ENCODE measurements at regions not wholly inside any gene's neighbourhood (a gene's known extent, or its start where the extent isn't known, plus 50 kb on each side); places are given as distances from the start of the nearest gene placed in this dataset.
"Not testable (repeated sequence)": the region's sequence is repeated elsewhere in the genome, so short reads cannot be mapped to it uniquely, and the experiment has no call there.

GRCh38 chr7:115789901-115790300, 240.7 kb downstream of the TFEC start:
- DNase-seq (ENCODE audit: low read depth) = no peak

DNA sequence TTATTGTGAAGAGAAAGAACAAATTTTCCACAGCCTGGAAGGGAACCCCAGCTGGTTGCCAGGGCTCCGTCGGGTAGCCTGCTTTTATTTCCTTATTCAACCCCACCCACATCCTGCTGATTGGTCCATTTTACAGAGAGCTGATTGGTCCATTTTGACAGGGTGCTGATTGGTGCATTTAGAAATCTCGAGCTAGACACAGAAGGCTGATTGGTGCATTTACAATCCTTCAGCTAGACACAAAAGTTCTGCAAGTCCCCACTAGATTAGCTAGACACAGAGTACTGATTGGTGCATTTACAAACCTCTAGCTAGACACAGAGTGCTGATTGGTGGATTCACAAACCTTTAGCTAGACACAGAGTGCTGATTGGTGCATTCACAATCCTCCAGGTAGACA, 241.1 kb downstream of the TFEC start:
- not testable (repeated sequence) for DNase-seq (ENCODE audit: low read depth)

- no peak for DNase-seq (ENCODE audit: low read depth)
Observed at GRCh38 chr7:115782696-115783490, 247.7 kb downstream of the TFEC start.

DNA sequence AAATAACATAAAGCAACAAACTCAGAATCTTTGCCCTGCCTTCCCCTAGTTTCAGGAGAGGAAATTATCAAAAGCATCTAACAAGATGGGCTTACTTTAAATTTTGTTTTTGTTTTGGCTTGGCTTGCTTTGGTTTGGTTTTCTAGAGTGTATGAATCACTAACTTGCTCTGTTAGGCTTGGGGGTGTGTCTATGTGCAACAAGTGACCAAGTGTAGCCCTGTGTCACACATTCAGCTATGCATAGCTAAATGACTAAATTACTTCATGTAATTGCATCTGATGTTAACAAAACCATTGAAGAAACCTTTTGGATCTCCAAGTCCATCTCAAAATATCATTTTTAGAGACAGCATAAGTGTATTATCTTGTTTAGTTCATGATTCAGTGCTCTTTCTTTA, 251.0 kb downstream of the TFEC start:
- no peak for DNase-seq (ENCODE audit: low read depth)

- no peak for DNase-seq (ENCODE audit: low read depth)
Observed at GRCh38 chr7:115775981-115776380, 254.6 kb downstream of the TFEC start.

- no peak for DNase-seq (ENCODE audit: low read depth)
Observed at GRCh38 chr7:115763347-115763746, 267.2 kb downstream of the TFEC start.

DNA sequence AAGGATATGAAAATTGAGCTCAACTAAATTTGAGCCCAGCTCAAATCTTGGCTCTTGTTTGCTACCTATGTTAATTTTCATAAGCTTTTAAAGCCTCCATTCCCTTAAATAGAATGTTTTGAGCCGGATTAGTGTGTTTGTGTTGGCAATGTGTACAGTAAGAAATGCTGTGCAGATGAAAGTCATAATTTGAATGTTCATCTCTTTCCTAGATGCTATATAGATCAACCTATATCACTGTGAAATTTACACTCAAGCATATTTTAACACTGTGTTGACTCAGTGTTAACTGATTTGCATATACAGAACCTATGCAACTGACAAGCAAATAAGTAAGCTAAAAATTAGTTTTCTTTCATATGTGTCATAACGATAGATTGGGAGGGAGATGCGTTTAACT, 272.5 kb downstream of the TFEC start:
- DNase-seq (ENCODE audit: low read depth) = no peak

DNA sequence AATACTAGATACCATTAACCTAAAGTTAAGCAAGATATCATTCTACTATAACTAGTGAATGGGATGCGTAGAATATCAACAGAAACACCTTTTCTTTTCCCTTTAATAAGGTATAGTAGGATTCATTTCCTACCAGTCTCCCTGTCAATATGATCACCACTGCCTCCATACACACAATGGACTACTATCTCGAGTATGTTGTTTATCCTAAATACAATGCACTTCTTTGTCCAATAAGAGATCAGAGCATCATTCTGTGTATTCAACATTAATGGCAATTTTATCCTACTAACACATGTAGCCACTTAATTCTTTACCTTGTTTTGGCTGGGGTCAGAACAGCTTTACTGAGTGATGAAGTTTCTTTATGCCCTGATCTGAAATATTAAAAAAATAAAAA, 276.3 kb downstream of the TFEC start:
- DNase-seq (ENCODE audit: low read depth) = no peak

GRCh38 chr7:115749924-115750323, 280.6 kb downstream of the TFEC start:
- no peak for DNase-seq (ENCODE audit: low read depth)

DNA sequence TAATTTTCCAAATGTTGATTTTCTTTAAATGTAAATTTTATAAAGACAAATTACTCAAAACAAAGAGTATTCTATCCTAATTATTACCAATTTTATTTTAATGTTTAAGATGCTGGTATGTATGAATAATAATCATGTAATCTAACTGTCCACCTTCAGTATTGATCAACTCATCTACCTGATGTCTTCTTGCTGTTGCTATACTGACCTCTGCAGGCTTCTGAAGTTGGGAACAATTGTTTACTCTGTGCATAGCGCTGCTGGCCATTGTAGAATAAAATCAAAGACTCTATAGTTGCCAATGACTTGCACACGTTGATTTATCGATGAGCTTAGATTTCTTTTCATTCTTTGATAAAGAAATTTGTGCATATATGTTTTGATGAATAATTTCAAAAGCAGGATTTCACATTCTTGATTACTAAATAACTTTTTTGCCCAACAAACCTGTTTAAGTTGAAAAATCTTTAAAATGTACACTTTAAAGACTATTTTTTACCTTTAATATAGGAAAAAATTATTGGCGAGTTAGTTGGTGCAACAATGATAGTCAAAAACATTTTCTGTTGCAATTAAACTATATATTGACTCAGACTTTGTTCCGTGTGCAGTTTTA, 282.3 kb downstream of the TFEC start:
- no peak for DNase-seq (ENCODE audit: low read depth)

DNA sequence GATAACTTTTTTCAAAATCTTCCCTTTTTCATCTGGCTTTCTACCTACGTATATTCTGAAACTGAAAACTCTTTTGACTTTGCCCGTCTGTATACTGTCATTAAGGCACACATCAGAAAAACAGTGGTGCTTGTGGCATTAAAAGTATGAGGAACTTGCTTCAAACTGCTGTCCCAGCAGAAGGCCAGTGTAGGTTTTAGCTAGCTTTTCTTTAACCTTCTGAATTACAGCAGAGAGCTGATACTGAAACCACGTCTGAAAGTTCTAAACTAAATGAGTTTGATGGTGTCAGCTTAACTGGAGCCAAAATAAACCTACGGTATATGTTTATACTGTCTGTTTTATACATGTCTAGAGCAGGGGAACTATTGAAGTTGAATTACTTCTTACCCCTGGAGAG, 283.4 kb downstream of the TFEC start:
- no peak for DNase-seq (ENCODE audit: low read depth)

GRCh38 chr7:115740043-115740442, 290.5 kb downstream of the TFEC start:
- no peak for DNase-seq (ENCODE audit: low read depth)

GRCh38 chr7:115734641-115735040, 295.9 kb downstream of the TFEC start:
- no peak for DNase-seq (ENCODE audit: low read depth)

DNA sequence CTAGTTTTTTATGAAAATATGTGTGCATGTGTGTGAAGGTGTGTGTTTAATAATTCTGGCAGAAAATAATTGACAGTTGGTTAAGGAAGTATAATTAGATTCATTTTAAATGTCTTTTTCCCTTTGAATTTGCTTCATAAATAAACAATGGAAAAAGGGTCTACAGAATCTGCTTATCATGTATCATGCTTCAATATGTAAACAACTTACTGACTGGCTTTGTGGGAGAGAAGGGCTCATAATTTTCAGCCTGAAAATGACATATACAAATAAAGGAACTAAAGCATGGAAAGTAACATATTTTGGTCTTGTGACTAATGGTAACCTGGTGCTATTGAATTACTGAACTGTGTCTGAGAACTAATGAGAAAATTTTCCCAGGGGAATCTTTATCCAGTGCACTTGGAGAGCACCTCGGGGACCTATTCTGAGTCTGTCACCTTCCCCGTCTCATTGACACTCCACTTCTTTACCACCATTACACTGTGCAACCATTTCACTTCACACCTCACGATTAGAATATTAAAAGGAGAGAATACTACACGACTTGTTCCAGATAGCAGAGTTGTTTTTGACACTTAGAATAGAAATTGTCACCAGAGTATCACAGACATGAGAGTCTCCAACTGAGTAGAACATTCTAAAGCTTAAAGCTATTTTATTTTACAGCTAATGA, 298.6 kb downstream of the TFEC start:
- no peak for DNase-seq (ENCODE audit: low read depth)

DNA sequence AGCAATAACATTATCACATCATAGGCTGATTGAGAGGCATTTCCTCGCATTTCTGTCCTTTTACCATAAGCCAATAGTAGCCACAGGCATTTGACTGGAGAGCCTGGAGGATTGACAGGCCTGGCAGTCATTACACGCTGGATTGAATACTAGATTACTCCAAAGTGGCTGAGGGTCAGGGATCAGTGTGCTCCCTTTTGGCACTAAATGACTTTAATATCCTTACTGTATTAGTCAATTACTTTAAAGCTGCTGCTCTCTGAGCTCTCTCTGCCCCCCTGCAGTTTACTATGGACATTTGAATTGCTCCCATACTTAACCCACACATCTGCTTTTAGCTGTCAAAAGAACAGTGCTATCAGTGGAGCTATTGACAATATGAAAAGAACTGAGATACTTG, 302.0 kb downstream of the TFEC start:
- no peak for DNase-seq (ENCODE audit: low read depth)

- no peak for DNase-seq (ENCODE audit: low read depth)
Observed at GRCh38 chr7:115724400-115725056, 306.0 kb downstream of the TFEC start.

DNA sequence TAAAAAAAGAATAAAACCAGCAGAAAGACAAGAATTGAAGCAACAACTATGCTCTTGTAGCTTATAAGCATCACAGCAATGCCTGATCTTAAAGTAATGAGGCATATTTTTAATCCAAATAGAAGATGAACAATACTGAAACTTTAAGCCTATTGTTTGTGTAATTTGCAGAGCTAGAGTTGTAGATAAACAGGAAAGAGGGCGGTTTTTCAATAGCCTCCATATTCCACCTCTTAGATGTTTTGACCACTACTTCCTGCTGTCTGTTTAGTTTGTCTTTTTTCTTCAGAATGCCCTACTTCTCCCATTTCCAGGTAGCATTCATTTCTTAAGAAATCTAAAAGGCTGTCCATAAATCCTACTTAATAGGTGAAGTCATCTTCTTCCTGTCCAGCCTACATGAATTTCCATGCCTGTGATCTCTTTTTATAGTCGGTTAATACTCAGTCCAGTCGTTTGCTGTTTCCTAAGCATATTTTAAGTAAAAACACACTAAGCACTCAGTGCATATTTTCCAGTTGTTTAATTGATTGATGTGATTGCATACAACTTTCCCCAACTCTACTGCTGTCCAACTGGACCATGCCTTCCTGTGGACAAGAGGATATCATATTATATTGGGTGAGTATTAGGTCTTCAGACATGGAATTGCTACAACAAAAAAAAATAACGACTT, 308.1 kb downstream of the TFEC start:
- DNase-seq (ENCODE audit: low read depth) = no peak

DNA sequence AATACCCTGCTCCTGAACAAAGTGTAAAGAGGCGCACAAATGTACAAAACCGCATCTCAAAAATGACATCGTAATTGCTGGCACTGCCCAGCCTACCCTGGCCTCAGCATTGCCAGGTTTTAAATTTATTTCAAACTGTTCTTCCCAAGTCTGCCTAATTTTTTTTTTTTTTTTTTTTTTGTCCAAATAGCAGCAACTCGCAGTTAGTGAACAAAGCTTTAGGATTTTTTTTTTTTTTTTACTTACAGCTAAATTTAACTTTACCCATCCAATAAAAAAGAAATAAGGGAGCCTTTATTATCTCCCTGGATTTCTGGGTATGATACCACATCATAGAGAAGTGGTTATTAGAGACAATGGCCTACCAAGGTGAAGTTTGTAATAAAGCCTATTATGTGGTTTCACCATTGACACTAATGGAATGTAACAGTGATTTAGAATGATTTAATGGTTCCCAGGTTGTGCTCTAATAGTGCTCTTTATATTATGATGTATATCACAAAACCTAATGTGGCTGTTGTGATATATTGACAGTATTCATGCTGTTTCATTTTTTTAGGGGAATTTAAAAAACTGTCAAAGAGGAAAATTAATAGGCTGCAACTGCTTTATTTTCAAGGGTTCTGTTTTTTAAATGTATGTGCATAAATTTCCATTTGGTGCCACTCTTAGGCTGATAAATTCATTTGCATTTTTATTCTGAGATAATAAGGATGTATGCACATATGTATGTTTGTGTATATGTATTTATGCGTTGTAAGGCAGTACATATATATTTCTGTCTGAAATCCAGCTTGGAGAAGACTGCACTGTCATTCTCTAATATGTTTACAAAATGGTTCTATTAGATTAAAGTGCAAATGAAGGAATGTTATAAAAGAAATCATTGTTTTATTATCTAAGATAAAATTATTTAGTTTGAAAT, 309.0 kb downstream of the TFEC start:
- DNase-seq (ENCODE audit: low read depth) = no peak

- DNase-seq (ENCODE audit: low read depth) = no peak
Observed at GRCh38 chr7:115719963-115720362, 310.6 kb downstream of the TFEC start.

GRCh38 chr7:115709664-115710063, 320.9 kb downstream of the TFEC start:
- no peak for DNase-seq (ENCODE audit: low read depth)

DNA sequence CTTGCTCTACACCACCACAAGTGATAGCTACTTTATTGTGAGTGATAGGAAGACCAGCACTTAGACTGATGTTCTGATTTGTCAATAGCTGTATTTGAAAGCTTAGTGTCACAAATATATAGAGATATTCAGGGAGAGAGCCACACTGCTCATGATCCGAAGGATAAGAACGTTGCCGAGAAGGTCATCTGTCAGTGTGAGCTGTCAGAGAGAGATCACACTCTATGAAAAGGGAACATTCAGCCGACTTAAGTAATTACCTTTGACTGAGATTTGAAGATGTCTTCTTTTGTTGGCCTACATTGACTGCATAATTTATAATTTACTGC, 322.6 kb downstream of the TFEC start:
- no peak for DNase-seq (ENCODE audit: low read depth)

Data from T follicular helper cell (primary cell).